ENCODE measurements at regions not wholly inside any gene's neighbourhood (a gene's known extent, or its start where the extent isn't known, plus 50 kb on each side); places are given as distances from the start of the nearest gene placed in this dataset.

GRCh38 chr10:105650306-105650705, 1009.2 kb downstream of the SORCS3 start:
- no peak for DNase-seq
- TF ChIP-seq CTCF (IDR thresholded peaks at IDR 0.05) (no peak), POLR2A (IDR thresholded peaks at IDR 0.05) (no peak)
- Histone ChIP-seq H3K4me1 (replicated peaks in 1 of 2) (no peaks in the 10 kb centered on the region), H3K27ac (no peak overlapping the region), H3K27me3 (no peaks in the 10 kb centered on the region), H3K4me3 (no peak overlapping the region), H3K9me3 (replicated peaks in 1 of 3) (no peaks in the 10 kb centered on the region), H3K36me3 (replicated peaks in 1 of 2) (no peaks in the 10 kb centered on the region)
- 66 to 82% (median 69%) methylated on average over 3 of the region's 3 CpGs for WGBS, 4 donors
- intact Hi-C loops (cut with DNase I): no loop called here

GRCh38 chr10:105647354-105647753, 1006.3 kb downstream of the SORCS3 start:
- no peak for DNase-seq
- H3K27me3 ChIP-seq: no peaks in the 10 kb centered on the region
- intact Hi-C loops (cut with DNase I): no loop called here
- no peaks in the 10 kb centered on the region for H3K4me1 ChIP-seq (replicated peaks in 1 of 2)
- H3K9me3 ChIP-seq (replicated peaks in 1 of 3): no peaks in the 10 kb centered on the region
- no peaks in the 10 kb centered on the region for H3K36me3 ChIP-seq (replicated peaks in 1 of 2)
- H3K27ac ChIP-seq: no peak overlapping the region
- TF ChIP-seq POLR2A (IDR thresholded peaks at IDR 0.05): no peak
- no peak for TF ChIP-seq CTCF (IDR thresholded peaks at IDR 0.05)
- 62 to 83% (median 76%) methylated on average over 1 of the region's 1 CpG for WGBS, 4 donors
- no peak overlapping the region for H3K4me3 ChIP-seq

- H3K4me3 ChIP-seq: no peak overlapping the region
- DNase-seq: no peak
- TF ChIP-seq CTCF (IDR thresholded peaks at IDR 0.05) (no peak), POLR2A (IDR thresholded peaks at IDR 0.05) (no peak)
- H3K36me3 ChIP-seq (replicated peaks in 1 of 2): no peaks in the 10 kb centered on the region
- no peak overlapping the region for H3K27ac ChIP-seq
- H3K4me1 ChIP-seq (replicated peaks in 1 of 2): no peaks in the 10 kb centered on the region
- H3K9me3 ChIP-seq (replicated peaks in 1 of 3): no peaks in the 10 kb centered on the region
- no peaks in the 10 kb centered on the region for H3K27me3 ChIP-seq
- intact Hi-C loops (cut with DNase I): no loop called here
- WGBS, 4 donors: 85 to 100% (median 91%) methylated on average over 2 of the region's 2 CpGs
These were observed 1003.9 kb downstream of the SORCS3 start for GRCh38 chr10:105644978-105645377.

- no peak overlapping the region for H3K27ac ChIP-seq
- intact Hi-C loops (cut with DNase I): no loop called here
- no peak overlapping the region for H3K4me3 ChIP-seq
- 77 to 90% (median 85%) methylated on average over 2 of the region's 2 CpGs for WGBS, 4 donors
- H3K27me3 ChIP-seq: no peaks in the 10 kb centered on the region
- H3K9me3 ChIP-seq (replicated peaks in 1 of 3): no peaks in the 10 kb centered on the region
- no peaks in the 10 kb centered on the region for H3K4me1 ChIP-seq (replicated peaks in 1 of 2)
- TF ChIP-seq POLR2A (IDR thresholded peaks at IDR 0.05): no peak
- no peak for TF ChIP-seq CTCF (IDR thresholded peaks at IDR 0.05)
- no peak for DNase-seq
- no peaks in the 10 kb centered on the region for H3K36me3 ChIP-seq (replicated peaks in 1 of 2)
These were observed 1003.5 kb downstream of the SORCS3 start for GRCh38 chr10:105644559-105644958.

Measured in adrenal gland (tissue), 9 donors.